NCI-H1930 (cell line): ENCODE measurements at regions not wholly inside any gene's neighbourhood (a gene's known extent, or its start where the extent isn't known, plus 50 kb on each side); places are given as distances from the start of the nearest gene placed in this dataset.
"Not testable (repeated sequence)": the region's sequence is repeated elsewhere in the genome, so short reads cannot be mapped to it uniquely, and the experiment has no call there.

Source experiments
- DNase-seq, 2 experiments: peaks; one replicate each; lab custom pipeline; 2025; lab: John Stamatoyannopoulos, UW

DNA sequence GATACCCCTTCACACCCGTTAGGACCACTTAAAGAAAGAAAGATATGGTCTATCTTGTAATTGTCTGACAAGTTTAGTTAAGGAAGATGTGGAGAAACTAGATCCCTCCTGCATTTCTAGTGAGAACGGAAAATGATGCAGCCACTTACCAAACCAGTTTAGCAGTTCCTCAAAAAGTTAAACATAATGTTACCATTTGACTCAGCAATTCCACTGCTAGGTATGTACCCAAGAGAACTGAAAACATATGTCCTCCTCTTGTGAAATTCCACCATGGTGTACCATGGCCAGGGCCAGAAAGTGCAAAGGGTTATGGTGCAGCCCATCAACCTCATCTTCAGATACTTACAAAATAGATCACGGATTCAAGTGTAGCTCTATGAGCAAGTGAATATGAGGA, 79.0 kb upstream of the ID2 start:
- no peak for DNase-seq

DNA sequence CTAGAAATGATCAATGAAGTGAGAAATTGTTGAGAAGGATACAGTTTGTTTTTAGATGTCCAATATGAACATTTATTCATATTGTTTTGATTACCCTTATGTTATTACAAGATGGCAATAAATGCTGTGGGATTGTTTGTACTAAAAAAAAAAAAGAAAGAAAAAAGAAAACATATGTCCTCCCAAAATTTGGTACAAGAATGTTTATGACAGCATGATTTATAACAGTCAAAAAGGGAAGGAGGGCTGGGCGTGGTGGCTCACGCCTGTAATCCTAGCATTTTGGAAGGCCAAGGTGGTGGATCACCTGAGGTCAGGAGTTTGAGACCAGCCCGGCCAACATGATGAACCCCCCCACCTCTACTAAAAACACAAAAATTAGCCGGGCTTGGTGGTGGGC, 78.5 kb upstream of the ID2 start:
- not testable (repeated sequence) for DNase-seq

- DNase-seq: no peak
These were observed 77.6 kb upstream of the ID2 start for GRCh38 chr2:8604262-8604661.

DNA sequence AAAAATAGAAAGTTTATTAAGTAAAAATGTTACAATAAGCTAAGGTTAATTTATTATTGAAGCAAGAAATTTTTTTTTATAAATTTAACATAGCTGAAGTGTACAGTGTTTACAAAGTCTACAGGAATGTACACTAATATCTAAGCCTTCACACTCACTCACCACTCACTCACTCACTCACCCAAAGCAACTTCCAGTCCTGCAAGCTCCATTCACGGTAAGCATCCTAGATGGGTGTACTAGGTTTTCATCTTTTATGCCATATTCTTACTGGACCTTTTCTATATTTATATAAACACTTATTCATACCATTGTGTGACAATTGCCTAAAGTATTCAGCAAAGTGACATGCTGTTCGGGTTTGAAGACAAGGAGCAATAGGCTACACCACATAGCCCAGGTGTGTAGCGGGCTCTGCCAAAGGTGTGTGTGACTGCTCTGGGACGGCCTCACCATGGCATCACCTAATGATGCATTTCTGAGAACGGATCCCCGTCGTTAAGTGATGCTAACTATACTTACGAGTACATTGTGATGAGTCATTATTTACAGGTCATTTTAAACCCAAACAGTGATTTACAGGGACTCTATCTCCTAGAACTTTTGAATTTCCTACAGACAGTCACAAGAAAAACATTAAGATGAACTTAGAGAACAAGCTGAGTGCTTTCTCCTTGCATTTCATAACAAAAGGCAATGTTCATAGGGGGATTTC, 76.3 kb upstream of the ID2 start:
- peak in 1 of 2 experiments; percentile 31 for DNase-seq

- no peak for DNase-seq
These were observed 75.6 kb upstream of the ID2 start for GRCh38 chr2:8606226-8606625.

GRCh38 chr2:8606649-8607550, 75.0 kb upstream of the ID2 start:
- DNase-seq: no peak

DNA sequence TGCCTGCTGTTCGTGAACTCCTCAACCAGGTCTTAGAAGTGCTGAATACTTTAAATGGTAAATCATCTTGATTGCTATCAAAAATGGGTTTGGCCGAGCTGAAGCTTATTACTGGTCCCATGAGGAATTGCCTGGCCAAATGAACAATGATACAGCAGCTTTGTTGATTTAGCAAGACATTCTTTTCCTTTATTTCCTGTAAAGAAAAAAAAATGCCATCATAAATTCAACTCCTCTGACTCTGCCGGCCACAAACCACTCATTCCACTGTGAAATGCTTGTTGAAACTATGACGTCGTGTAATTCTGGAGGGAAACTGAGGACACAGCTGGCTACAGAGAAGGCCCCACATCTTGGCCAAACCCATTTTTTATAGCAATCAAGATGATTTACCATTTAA, 74.2 kb upstream of the ID2 start:
- DNase-seq: no peak

GRCh38 chr2:8608411-8608954, 73.4 kb upstream of the ID2 start:
- no peak for DNase-seq

DNA sequence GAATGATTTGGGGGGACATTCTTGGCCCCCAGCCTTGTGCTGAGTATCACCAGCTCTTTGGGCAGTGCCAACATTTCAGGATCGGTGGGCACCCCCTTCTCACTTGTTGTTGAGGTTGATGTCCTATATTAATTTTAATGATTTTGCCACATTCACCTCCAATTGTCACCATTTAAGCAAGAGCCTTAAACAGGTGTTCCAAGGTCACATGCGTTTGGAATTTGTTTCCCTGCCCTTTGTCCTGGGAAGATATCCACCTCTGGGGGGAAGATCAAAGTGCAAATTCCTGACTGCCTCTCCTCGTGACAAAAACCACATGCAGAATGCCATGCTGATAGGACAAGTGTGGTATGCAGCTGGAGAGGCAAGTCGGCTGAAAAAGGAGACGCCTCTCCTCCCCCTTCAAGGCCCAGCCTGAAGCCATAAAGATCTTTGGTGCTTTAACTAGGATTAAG, 72.5 kb upstream of the ID2 start:
- DNase-seq: no peak

- not testable (repeated sequence) for DNase-seq
These were observed 71.1 kb upstream of the ID2 start for GRCh38 chr2:8610775-8611174.

DNA sequence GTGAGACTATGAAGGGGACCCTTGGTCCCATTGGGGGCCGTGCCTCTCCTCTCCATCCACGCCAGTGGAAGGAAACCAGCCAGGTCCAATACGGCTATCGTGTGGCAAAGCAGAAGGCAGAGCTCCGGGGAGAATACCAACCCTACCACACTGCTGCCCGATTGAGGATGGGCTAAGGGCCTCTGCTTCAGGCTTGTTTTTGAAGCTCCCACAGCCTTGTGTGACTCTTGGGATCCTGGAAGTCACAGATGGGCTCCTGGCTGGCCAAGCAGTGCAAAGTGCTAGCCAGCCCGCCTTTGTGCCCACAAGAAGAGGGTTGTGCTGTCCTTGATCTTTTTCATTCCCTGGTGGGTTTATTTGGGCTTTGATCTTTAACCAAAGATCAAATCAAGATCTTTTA, 70.6 kb upstream of the ID2 start:
- DNase-seq: no peak

- DNase-seq: no peak
These were observed 70.2 kb upstream of the ID2 start for GRCh38 chr2:8611700-8612099.

- DNase-seq: no peak
These were observed 69.1 kb upstream of the ID2 start for GRCh38 chr2:8612734-8613179.

DNA sequence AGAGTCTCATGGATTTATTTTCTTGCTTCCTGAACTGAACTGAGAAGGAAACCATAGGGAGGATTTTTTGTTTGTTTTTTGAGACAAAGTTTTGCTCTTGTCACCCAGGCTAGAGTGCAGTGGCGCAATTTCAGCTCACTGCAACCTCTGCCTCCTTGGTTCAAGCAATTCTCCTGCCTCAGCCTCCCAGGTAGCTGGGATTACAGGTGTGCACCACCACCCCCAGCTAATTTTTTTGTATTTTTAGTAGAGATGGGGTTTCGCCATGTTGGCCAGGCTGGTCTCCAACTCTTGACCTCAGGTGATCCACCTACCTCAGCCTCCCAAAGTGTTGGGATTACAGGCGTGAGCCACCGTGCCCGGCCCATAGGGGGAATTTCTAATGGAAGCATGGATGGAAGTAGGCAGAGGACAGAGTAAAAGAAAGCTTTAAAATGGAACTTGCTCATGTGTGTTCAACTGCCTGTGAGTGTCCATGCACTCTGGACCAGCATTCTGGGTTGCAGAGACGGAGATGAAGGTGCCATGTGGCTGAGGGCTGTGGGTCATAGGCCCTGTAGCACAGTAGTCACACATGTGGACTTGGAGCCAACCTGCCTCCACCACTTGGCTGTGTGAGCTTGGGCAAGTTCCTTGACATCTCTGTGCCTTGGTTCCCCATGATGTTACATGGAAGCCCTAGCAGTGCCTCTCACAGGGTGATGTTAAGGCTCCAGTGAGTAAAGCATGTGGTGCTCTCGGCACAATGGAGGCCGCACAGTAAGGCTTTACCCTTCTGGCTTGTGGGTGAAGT, 68.5 kb upstream of the ID2 start:
- DNase-seq: not testable (repeated sequence)

- no peak for DNase-seq
These were observed 67.2 kb upstream of the ID2 start for GRCh38 chr2:8614646-8615045.

DNA sequence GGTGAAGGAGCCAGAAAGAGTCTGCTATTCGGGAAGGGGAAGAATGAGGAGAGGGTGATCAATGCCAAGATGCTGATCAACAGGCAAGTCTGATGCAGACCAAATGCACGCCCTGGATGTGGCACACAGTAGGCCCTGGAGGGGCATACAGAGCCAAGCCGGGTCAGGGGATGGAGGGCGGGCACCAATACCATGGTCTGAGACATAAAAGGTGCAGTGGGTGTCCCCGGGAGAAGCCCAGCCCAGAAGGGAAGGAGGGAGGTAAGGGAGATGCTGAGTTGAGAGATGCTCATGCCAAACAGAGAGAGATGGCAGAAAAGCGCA, 66.6 kb upstream of the ID2 start:
- DNase-seq: no peak

- no peak for DNase-seq
These were observed 66.1 kb upstream of the ID2 start for GRCh38 chr2:8615576-8616281.

DNA sequence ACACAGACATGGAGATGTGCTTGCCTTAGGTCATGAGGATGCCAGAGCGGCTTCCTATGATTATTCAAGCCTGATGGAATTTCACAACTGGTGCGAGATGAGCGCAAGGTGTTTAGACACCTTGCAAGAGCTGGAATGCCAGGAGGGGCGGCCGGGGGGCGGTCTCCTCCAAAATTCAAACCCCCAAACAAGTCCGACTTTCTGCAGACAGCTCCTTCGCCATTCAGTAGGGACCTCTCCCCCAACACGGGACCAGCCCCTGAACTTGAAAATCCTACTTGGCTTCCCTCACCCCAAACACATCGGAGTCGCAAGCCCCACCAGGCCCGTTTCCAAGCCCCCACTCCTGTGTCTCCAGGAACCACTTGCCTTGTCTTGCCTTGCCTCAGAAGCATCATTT, 64.8 kb upstream of the ID2 start:
- no peak for DNase-seq

GRCh38 chr2:8617590-8617989, 64.3 kb upstream of the ID2 start:
- DNase-seq: no peak

GRCh38 chr2:8619071-8619470, 62.8 kb upstream of the ID2 start:
- no peak for DNase-seq

- DNase-seq: no peak
These were observed 61.1 kb upstream of the ID2 start for GRCh38 chr2:8620611-8621382.
